HepG2 (cell line): ENCODE measurements at regions not wholly inside any gene's neighbourhood (a gene's known extent, or its start where the extent isn't known, plus 50 kb on each side); places are given as distances from the start of the nearest gene placed in this dataset.

Experiments
- CENPX ChIP-seq: sonication (generic); formaldehyde crosslinking; IDR thresholded peaks from 2 replicates; pipeline ENCODE4 v1.9.0; 2021; ENCODE audit warnings: mild to moderate bottlenecking, missing genetic modification reagents, moderate library complexity
- PAWR ChIP-seq: sonication (generic); formaldehyde crosslinking; IDR thresholded peaks from 2 replicates; pipeline ENCODE4 v1.4.0; 2020; ENCODE audit warnings: missing genetic modification reagents, mild to moderate bottlenecking, borderline replicate concordance
- RARA ChIP-seq: IDR thresholded peaks from 2 replicates; pipeline ENCODE4 v1.6.1; 2016; ENCODE audit warnings: missing genetic modification reagents, missing compliant biosample characterization
- ZNF205 ChIP-seq: IDR thresholded peaks from 2 replicates; pipeline ENCODE4 v1.6.1; 2018; ENCODE audit warnings: missing biosample characterization, missing genetic modification reagents
- TF ChIP-seq, protein P1 (sequence below): sonication (generic); formaldehyde crosslinking; IDR thresholded peaks from 2 replicates; pipeline ENCODE4 v1.4.0; 2020; ENCODE audit warnings: missing genetic modification reagents, borderline replicate concordance
- TF ChIP-seq, protein P2 (sequence below): sonication (generic); formaldehyde crosslinking; conservative IDR thresholded peaks from 2 replicates; pipeline ENCODE4 v1.4.0; 2020; ENCODE audit warnings: missing genetic modification reagents
- TF ChIP-seq, protein P3 (sequence below): sonication (generic); formaldehyde crosslinking; IDR thresholded peaks from 2 replicates; pipeline ENCODE4 v1.4.0; 2020; ENCODE audit warnings: missing genetic modification reagents
- TF ChIP-seq, protein P4 (sequence below): sonication (generic); formaldehyde crosslinking; IDR thresholded peaks from 2 replicates; pipeline ENCODE4 v1.4.0; 2020; ENCODE audit warnings: missing genetic modification reagents, borderline replicate concordance
- TF ChIP-seq, protein P5 (sequence below), 2 experiments: sonication (generic) in 1 of 2; formaldehyde crosslinking in 1 of 2; IDR thresholded peaks; 2 replicates each; pipeline versions ENCODE4 v1.4.0 to v1.6.1; 2018 to 2020; ENCODE audit warnings: missing genetic modification reagents in 2 of 2, borderline replicate concordance in 1 of 2, low read depth in 1 of 2, mild to moderate bottlenecking in 1 of 2, missing biosample characterization in 1 of 2
- TF ChIP-seq, protein P6 (sequence below), 2 experiments: sonication (generic) in 1 of 2; formaldehyde crosslinking in 1 of 2; IDR thresholded peaks; 2 replicates each; pipeline versions ENCODE4 v1.5.1 to v1.6.1; 2011 to 2020; ENCODE audit warnings: borderline replicate concordance in 1 of 2, low read depth in 1 of 2, low read length in 1 of 2, mild to moderate bottlenecking in 1 of 2, missing genetic modification reagents in 1 of 2, moderate library complexity in 1 of 2

DNA sequence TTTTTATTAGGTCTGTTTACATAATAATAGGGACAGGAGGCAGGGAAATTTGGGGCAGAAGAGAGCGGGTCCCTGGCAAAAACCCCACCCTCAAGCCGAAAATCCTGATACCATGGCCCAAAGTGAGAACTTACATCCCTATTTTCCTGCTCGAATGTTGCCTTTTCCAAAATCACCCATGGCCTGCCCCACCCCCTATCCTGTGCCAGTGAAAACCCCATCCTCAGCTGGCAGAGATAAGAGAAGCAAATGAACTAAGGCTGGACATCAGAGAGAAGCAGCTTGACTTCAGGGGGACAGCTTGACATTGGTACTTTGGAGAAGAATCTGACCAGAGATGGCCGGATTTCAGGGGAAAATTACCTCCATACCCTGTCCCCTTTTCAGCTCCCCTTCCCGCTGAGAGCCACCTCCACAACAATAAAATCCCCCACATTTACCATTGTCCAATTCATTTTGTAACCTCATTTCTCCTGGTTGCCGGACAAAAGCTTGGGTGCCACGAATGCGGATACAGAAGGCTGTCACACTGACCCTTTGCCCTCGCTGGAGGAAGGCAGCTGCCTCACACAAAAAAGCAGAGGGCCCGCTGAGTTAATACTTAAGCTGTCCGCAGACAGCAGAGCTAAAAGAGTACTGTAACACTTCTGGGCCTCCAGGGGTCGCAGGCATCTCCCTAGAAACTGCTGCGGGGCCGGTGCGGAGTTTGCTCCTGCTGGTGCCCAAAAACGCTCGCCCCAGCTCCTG is 196.2 kb downstream of the SNCA start (continued):
- TF ChIP-seq, protein P1, sequence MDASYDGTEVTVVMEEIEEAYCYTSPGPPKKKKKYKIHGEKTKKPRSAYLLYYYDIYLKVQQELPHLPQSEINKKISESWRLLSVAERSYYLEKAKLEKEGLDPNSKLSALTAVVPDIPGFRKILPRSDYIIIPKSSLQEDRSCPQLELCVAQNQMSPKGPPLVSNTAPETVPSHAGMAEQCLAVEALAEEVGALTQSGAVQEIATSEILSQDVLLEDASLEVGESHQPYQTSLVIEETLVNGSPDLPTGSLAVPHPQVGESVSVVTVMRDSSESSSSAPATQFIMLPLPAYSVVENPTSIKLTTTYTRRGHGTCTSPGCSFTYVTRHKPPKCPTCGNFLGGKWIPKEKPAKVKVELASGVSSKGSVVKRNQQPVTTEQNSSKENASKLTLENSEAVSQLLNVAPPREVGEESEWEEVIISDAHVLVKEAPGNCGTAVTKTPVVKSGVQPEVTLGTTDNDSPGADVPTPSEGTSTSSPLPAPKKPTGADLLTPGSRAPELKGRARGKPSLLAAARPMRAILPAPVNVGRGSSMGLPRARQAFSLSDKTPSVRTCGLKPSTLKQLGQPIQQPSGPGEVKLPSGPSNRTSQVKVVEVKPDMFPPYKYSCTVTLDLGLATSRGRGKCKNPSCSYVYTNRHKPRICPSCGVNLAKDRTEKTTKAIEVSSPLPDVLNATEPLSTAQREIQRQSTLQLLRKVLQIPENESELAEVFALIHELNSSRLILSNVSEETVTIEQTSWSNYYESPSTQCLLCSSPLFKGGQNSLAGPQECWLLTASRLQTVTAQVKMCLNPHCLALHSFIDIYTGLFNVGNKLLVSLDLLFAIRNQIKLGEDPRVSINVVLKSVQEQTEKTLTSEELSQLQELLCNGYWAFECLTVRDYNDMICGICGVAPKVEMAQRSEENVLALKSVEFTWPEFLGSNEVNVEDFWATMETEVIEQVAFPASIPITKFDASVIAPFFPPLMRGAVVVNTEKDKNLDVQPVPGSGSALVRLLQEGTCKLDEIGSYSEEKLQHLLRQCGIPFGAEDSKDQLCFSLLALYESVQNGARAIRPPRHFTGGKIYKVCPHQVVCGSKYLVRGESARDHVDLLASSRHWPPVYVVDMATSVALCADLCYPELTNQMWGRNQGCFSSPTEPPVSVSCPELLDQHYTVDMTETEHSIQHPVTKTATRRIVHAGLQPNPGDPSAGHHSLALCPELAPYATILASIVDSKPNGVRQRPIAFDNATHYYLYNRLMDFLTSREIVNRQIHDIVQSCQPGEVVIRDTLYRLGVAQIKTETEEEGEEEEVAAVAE (CRISPR knock-in tag) = no peak
- TF ChIP-seq, protein P2, sequence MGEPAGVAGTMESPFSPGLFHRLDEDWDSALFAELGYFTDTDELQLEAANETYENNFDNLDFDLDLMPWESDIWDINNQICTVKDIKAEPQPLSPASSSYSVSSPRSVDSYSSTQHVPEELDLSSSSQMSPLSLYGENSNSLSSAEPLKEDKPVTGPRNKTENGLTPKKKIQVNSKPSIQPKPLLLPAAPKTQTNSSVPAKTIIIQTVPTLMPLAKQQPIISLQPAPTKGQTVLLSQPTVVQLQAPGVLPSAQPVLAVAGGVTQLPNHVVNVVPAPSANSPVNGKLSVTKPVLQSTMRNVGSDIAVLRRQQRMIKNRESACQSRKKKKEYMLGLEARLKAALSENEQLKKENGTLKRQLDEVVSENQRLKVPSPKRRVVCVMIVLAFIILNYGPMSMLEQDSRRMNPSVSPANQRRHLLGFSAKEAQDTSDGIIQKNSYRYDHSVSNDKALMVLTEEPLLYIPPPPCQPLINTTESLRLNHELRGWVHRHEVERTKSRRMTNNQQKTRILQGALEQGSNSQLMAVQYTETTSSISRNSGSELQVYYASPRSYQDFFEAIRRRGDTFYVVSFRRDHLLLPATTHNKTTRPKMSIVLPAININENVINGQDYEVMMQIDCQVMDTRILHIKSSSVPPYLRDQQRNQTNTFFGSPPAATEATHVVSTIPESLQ (CRISPR knock-in tag) = no peak
- peak; percentile 39; the same call in 1 of the 2 replicates for TF ChIP-seq RARA
- TF ChIP-seq PAWR (CRISPR knock-in tag) = no peak
- no peak for TF ChIP-seq ZNF205 (CRISPR knock-in tag)
- TF ChIP-seq, protein P3, sequence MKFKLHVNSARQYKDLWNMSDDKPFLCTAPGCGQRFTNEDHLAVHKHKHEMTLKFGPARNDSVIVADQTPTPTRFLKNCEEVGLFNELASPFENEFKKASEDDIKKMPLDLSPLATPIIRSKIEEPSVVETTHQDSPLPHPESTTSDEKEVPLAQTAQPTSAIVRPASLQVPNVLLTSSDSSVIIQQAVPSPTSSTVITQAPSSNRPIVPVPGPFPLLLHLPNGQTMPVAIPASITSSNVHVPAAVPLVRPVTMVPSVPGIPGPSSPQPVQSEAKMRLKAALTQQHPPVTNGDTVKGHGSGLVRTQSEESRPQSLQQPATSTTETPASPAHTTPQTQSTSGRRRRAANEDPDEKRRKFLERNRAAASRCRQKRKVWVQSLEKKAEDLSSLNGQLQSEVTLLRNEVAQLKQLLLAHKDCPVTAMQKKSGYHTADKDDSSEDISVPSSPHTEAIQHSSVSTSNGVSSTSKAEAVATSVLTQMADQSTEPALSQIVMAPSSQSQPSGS (CRISPR knock-in tag) = no peak
- no peak for TF ChIP-seq CENPX (CRISPR knock-in tag)
- TF ChIP-seq, protein P4, sequence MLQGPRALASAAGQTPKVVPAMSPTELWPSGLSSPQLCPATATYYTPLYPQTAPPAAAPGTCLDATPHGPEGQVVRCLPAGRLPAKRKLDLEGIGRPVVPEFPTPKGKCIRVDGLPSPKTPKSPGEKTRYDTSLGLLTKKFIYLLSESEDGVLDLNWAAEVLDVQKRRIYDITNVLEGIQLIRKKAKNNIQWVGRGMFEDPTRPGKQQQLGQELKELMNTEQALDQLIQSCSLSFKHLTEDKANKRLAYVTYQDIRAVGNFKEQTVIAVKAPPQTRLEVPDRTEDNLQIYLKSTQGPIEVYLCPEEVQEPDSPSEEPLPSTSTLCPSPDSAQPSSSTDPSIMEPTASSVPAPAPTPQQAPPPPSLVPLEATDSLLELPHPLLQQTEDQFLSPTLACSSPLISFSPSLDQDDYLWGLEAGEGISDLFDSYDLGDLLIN (CRISPR knock-in tag) = no peak
- TF ChIP-seq, protein P5, sequence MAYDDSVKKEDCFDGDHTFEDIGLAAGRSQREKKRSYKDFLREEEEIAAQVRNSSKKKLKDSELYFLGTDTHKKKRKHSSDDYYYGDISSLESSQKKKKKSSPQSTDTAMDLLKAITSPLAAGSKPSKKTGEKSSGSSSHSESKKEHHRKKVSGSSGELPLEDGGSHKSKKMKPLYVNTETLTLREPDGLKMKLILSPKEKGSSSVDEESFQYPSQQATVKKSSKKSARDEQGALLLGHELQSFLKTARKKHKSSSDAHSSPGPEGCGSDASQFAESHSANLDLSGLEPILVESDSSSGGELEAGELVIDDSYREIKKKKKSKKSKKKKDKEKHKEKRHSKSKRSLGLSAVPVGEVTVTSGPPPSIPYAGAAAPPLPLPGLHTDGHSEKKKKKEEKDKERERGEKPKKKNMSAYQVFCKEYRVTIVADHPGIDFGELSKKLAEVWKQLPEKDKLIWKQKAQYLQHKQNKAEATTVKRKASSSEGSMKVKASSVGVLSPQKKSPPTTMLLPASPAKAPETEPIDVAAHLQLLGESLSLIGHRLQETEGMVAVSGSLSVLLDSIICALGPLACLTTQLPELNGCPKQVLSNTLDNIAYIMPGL (CRISPR knock-in tag; IDR thresholded peaks at IDR 0.05; ENCODE audit: borderline replicate concordance in 1 of 2, low read depth in 1 of 2) = peak; percentile 37 to 73; a peak in 2 of 4 replicates
- TF ChIP-seq, protein P6, sequence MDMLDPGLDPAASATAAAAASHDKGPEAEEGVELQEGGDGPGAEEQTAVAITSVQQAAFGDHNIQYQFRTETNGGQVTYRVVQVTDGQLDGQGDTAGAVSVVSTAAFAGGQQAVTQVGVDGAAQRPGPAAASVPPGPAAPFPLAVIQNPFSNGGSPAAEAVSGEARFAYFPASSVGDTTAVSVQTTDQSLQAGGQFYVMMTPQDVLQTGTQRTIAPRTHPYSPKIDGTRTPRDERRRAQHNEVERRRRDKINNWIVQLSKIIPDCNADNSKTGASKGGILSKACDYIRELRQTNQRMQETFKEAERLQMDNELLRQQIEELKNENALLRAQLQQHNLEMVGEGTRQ (IDR thresholded peaks at IDR 0.05; ENCODE audit: low read depth, low read length) = no peak
- TF ChIP-seq, protein P6 (CRISPR knock-in tag; IDR thresholded peaks at IDR 0.05; ENCODE audit: borderline replicate concordance) = no peak
